IMR-90 (cell line): ENCODE measurements at regions not wholly inside any gene's neighbourhood (a gene's known extent, or its start where the extent isn't known, plus 50 kb on each side); places are given as distances from the start of the nearest gene placed in this dataset.

Experiments
- ATAC-seq: fragments of 200-7000 bp; cut with Tn5 transposase; 2 replicates; pipeline ENCODE4 v1.9.1; 2020; ENCODE audit warnings: low read depth, mild to moderate bottlenecking, moderate library complexity
- BruUV-seq: library from RNA; stranded (reverse); fragments of 400-500 nt; replicated peaks from 2 replicates; lab custom pipeline; 2021; lab: Mats Ljungman, UMichigan
- CTCF ChIA-PET: fragments of 300-600 bp; formaldehyde crosslinking; extraction: SDS; loops from one replicate; lab custom pipeline; 2021; ENCODE audit warnings: antibody characterized with exemption; lab: Yijun Ruan, JAX
- POLR2A ChIA-PET: fragments of 300-600 bp; sonication (Branson Sonifier 250); formaldehyde crosslinking; loops from one replicate; lab custom pipeline; 2022; ENCODE audit warnings: antibody characterized with exemption; ENCODE audit not compliant: unreplicated experiment; lab: Charles Lee
- DNase-seq: peaks from one replicate; pipeline ENCODE4 v3.0.0; 2013
- H2AFZ ChIP-seq: replicated peaks from 2 replicates; pipeline ENCODE3; 2013; ENCODE audit warnings: low read length, mild to moderate bottlenecking; ENCODE audit not compliant: poor library complexity
- H2AK5ac ChIP-seq: 2 replicates; pipeline ENCODE4 v1.6.1; 2013; ENCODE audit warnings: low read depth, low read length, inconsistent platforms
- H2AK9ac ChIP-seq: replicated peaks from 2 replicates; pipeline ENCODE3; 2013; ENCODE audit warnings: mild to moderate bottlenecking, low read depth, low read length, moderate library complexity; ENCODE audit not compliant: poor library complexity
- H2BK120ac ChIP-seq: 2 replicates; pipeline ENCODE4 v1.6.1; 2013; ENCODE audit warnings: low read depth, low read length, inconsistent platforms
- H2BK15ac ChIP-seq: 3 replicates; pipeline ENCODE4 v1.6.1; 2013; ENCODE audit warnings: low read depth, low read length, inconsistent platforms
- H2BK20ac ChIP-seq: 2 replicates; pipeline ENCODE4 v1.6.1; 2013; ENCODE audit warnings: low read depth, mild to moderate bottlenecking, inconsistent platforms, low read length, moderate library complexity
- H2BK5ac ChIP-seq: 2 replicates; pipeline ENCODE4 v1.6.1; 2013; ENCODE audit warnings: mild to moderate bottlenecking, low read depth, low read length, inconsistent platforms; ENCODE audit not compliant: poor library complexity, severe bottlenecking
- H3K14ac ChIP-seq: replicated peaks from 2 replicates; pipeline ENCODE4 v1.6.1; 2013; ENCODE audit warnings: low read depth, low read length, inconsistent platforms
- H3K18ac ChIP-seq: 2 replicates; pipeline ENCODE4 v1.6.1; 2013; ENCODE audit warnings: low read depth, low read length, control low read depth
- H3K23ac ChIP-seq: 2 replicates; pipeline ENCODE4 v1.6.1; 2013; ENCODE audit warnings: low read depth, low read length, inconsistent platforms
- H3K27ac ChIP-seq: 2 replicates; pipeline ENCODE4 v1.5.1; 2013; ENCODE audit warnings: mild to moderate bottlenecking, control low read depth, low read length; ENCODE audit not compliant: insufficient read depth
- H3K27me3 ChIP-seq: 2 replicates; pipeline ENCODE4 v1.6.1; 2013; ENCODE audit warnings: low read length; ENCODE audit not compliant: control insufficient read depth, insufficient read depth
- H3K36me3 ChIP-seq: 2 replicates; pipeline ENCODE4 v1.6.1; 2013; ENCODE audit warnings: low read length, mixed read lengths; ENCODE audit not compliant: control insufficient read depth, insufficient read depth
- H3K4ac ChIP-seq: 2 replicates; pipeline ENCODE4 v1.6.1; 2013; ENCODE audit warnings: low read depth, low read length, inconsistent platforms
- H3K4me1 ChIP-seq: 2 replicates; pipeline ENCODE4 v1.6.1; 2013; ENCODE audit warnings: low read length, mixed read lengths; ENCODE audit not compliant: control insufficient read depth, insufficient read depth
- H3K4me2 ChIP-seq: 2 replicates; pipeline ENCODE4 v1.6.1; 2013; ENCODE audit warnings: low read depth, mild to moderate bottlenecking, control low read depth, low read length, moderate library complexity
- H3K4me3 ChIP-seq: 2 replicates; pipeline ENCODE4 v1.5.1; 2013; ENCODE audit warnings: low read depth, mild to moderate bottlenecking, control low read depth, low read length, moderate library complexity; ENCODE audit not compliant: insufficient read depth
- H3K56ac ChIP-seq: 2 replicates; pipeline ENCODE4 v1.6.1; 2013; ENCODE audit warnings: low read length, inconsistent platforms; ENCODE audit not compliant: insufficient read depth; ENCODE audit errors: extremely low read depth
- H3K79me1 ChIP-seq, 2 experiments: 2 replicates each; pipeline ENCODE4 v1.6.1; 2013; ENCODE audit warnings: low read length in 2 of 2, inconsistent platforms in 1 of 2, low read depth in 1 of 2
- H3K9ac ChIP-seq: 2 replicates; pipeline ENCODE4 v1.6.1; 2013; ENCODE audit warnings: low read depth, low read length, control low read depth
- H3K9me1 ChIP-seq: 2 replicates; pipeline ENCODE4 v1.6.1; 2013; ENCODE audit warnings: low read length, inconsistent platforms; ENCODE audit not compliant: insufficient read depth
- H3K9me3 ChIP-seq: 2 replicates; pipeline ENCODE4 v1.6.1; 2013; ENCODE audit warnings: low read length; ENCODE audit not compliant: control insufficient read depth, insufficient read depth
- H4K20me1 ChIP-seq: 2 replicates; pipeline ENCODE4 v1.6.1; 2013; ENCODE audit warnings: low read length, inconsistent platforms; ENCODE audit not compliant: insufficient read depth
- H4K5ac ChIP-seq: 2 replicates; pipeline ENCODE4 v1.6.1; 2013; ENCODE audit warnings: mild to moderate bottlenecking, low read depth, low read length, control low read depth
- H4K8ac ChIP-seq, 2 experiments: 2 replicates each; pipeline ENCODE4 v1.6.1; 2013; ENCODE audit warnings: low read depth in 2 of 2, low read length in 2 of 2, control low read depth in 1 of 2, inconsistent platforms in 1 of 2
- H4K91ac ChIP-seq: 2 replicates; pipeline ENCODE4 v1.6.1; 2013; ENCODE audit warnings: low read depth, low read length, inconsistent platforms; ENCODE audit not compliant: insufficient read depth
- BHLHE40 ChIP-seq: fragments of 150-350 bp; IDR thresholded peaks from 2 replicates; pipeline ENCODE4 v1.6.1; 2016; ENCODE audit warnings: mild to moderate bottlenecking, low read depth, low read length
- CEBPB ChIP-seq: IDR thresholded peaks from 2 replicates; pipeline ENCODE4 v1.6.1; 2012; ENCODE audit warnings: low read depth, low read length, improper control_type of control experiment
- CTCF ChIP-seq: conservative IDR thresholded peaks from 2 replicates; pipeline ENCODE4 v1.5.1; 2012; ENCODE audit warnings: mild to moderate bottlenecking, low read depth, low read length, improper control_type of control experiment
- MAFK ChIP-seq: IDR thresholded peaks from 2 replicates; pipeline ENCODE4 v1.6.1; 2012; ENCODE audit warnings: low read depth, low read length, improper control_type of control experiment
- RCOR1 ChIP-seq: IDR thresholded peaks from 2 replicates; pipeline ENCODE4 v1.6.1; 2012; ENCODE audit warnings: mild to moderate bottlenecking, low read length, improper control_type of control experiment; ENCODE audit not compliant: insufficient replicate concordance
- RFX5 ChIP-seq: IDR thresholded peaks from 2 replicates; pipeline ENCODE4 v1.8.0; 2012; ENCODE audit warnings: low read depth, mild to moderate bottlenecking, low read length, moderate library complexity
- WGBS, 2 experiments: methylation state at CpG; one replicate each; pipeline versions ENCODE4 v1.1.5 to v1.1.7; 2013; ENCODE audit warnings: missing lambda C conversion rate in 2 of 2; ENCODE audit not compliant: insufficient read length in 1 of 2; ENCODE audit errors: extremely low coverage in 2 of 2; 5-methylcytosine and 5-hydroxymethylcytosine counted together
- dilution Hi-C: fragments of 300-500 bp; cut with HindIII; formaldehyde crosslinking; loops from one replicate; pipeline ENCODE4 v1.14.3; 2018; ENCODE audit warnings: low sequenced_read_pairs; ENCODE audit not compliant: unreplicated experiment
- in situ Hi-C: fragments of 300-500 bp; cut with MboI; formaldehyde crosslinking; loops from 3 replicates; pipeline ENCODE4 v1.14.3; 2019; ENCODE audit warnings: low sequenced_read_pairs, inconsistent platforms, mixed read lengths
- intact Hi-C: fragments of 100-400 bp; cut with micrococcal nuclease; formaldehyde crosslinking; loops from 2 replicates; pipeline ENCODE4 v1.10.0; 2022

- TF ChIP-seq CTCF = no peak
- TF ChIP-seq CEBPB = no peak
- TF ChIP-seq MAFK = no peak
- TF ChIP-seq BHLHE40 = no peak
- TF ChIP-seq RFX5 = no peak
- TF ChIP-seq RCOR1 = no peak
- H3K56ac ChIP-seq = no peak overlapping the region
- CTCF ChIA-PET = no interaction called here
Observed at GRCh38 chr13:108572782-108573211, 56.6 kb upstream of the MYO16 start.

More at GRCh38 chr13:108572782-108573211, 56.6 kb upstream of the MYO16 start:
- Histone ChIP-seq H4K5ac (no peak overlapping the region), H2BK120ac (no peak overlapping the region), H3K79me1 (no peaks in the 10 kb centered on the region), H3K4me2 (no peak overlapping the region), H3K14ac (no peak overlapping the region), H2AFZ (no peak overlapping the region), H3K4me1 (no peaks in the 10 kb centered on the region), H3K9ac (no peak overlapping the region), H4K91ac (no peak overlapping the region), H2BK5ac (no peak overlapping the region), H2AK9ac (no peak overlapping the region), H3K4me3 (no peak overlapping the region), H3K27me3 (peaks cover 2% of the 10 kb centered on the region), H3K18ac (no peak overlapping the region), H3K27ac (no peak overlapping the region), H2BK20ac (no peak overlapping the region), H2BK15ac (no peak overlapping the region), H3K9me1 (no peaks in the 10 kb centered on the region), H2AK5ac (no peak overlapping the region), H4K20me1 (no peaks in the 10 kb centered on the region), H4K8ac (no peak overlapping the region), H3K4ac (no peak overlapping the region), H3K9me3 (no peaks in the 10 kb centered on the region; the same call in 1 of the 2 replicates), H3K23ac (no peak overlapping the region), H3K36me3 (no peaks in the 10 kb centered on the region)
- intact Hi-C loops (no loop called here), in situ Hi-C loops (no loop called here), dilution Hi-C loops (no loop called here)
- POLR2A ChIA-PET = no interaction called here
- no TSS peak for BruUV-seq
- ATAC-seq = no peak
- no peak for DNase-seq
- no CpG with 5 or more reads among the region's 6 CpGs for WGBS, 2 experiments
